GM18867 (cell line): ENCODE measurements at regions not wholly inside any gene's neighbourhood (a gene's known extent, or its start where the extent isn't known, plus 50 kb on each side); places are given as distances from the start of the nearest gene placed in this dataset.
"Not testable (repeated sequence)": the region's sequence is repeated elsewhere in the genome, so short reads cannot be mapped to it uniquely, and the experiment has no call there.

Experiments used
- ATAC-seq: cut with Tn5 transposase; IDR thresholded peaks from one replicate; pipeline ENCODE4 v1.9.1; 2021; ENCODE audit warnings: mild to moderate bottlenecking, moderate library complexity; ENCODE audit not compliant: unreplicated experiment

- no peak for ATAC-seq
Measured at GRCh38 chrX:115357326-115358120, 68.0 kb downstream of the LUZP4 start.

GRCh38 chrX:115359508-115359907 is 70.0 kb downstream of the LUZP4 start:
- not testable (repeated sequence) for ATAC-seq

GRCh38 chrX:115360220-115360781 is 70.8 kb downstream of the LUZP4 start:
- no peak for ATAC-seq

GRCh38 chrX:115362334-115363095 is 73.0 kb downstream of the LUZP4 start:
- no peak for ATAC-seq

- ATAC-seq = no peak
Measured at GRCh38 chrX:115363372-115363771, 73.9 kb downstream of the LUZP4 start.

GRCh38 chrX:115363897-115364296 is 74.4 kb downstream of the LUZP4 start:
- ATAC-seq = no peak

GRCh38 chrX:115364670-115365069 is 75.2 kb downstream of the LUZP4 start:
- no peak for ATAC-seq

- no peak for ATAC-seq
Measured at GRCh38 chrX:115366535-115366934, 77.0 kb downstream of the LUZP4 start.

- no peak for ATAC-seq
Measured at GRCh38 chrX:115367455-115367854, 77.9 kb downstream of the LUZP4 start.

GRCh38 chrX:115367951-115368350 is 78.4 kb downstream of the LUZP4 start:
- ATAC-seq = no peak

- no peak for ATAC-seq
Measured at GRCh38 chrX:115368876-115369275, 79.4 kb downstream of the LUZP4 start.

- no peak for ATAC-seq
Measured at GRCh38 chrX:115372152-115372551, 82.6 kb downstream of the LUZP4 start.

GRCh38 chrX:115373308-115373707 is 83.8 kb downstream of the LUZP4 start:
- ATAC-seq = no peak

- ATAC-seq = no peak
Measured at GRCh38 chrX:115378471-115378870, 89.0 kb downstream of the LUZP4 start.

- no peak for ATAC-seq
Measured at GRCh38 chrX:115387327-115387726, 97.8 kb downstream of the LUZP4 start.

- no peak for ATAC-seq
Measured at GRCh38 chrX:115388879-115389278, 99.4 kb downstream of the LUZP4 start.

GRCh38 chrX:115390078-115390477 is 100.6 kb downstream of the LUZP4 start:
- ATAC-seq = no peak

- ATAC-seq = no peak
Measured at GRCh38 chrX:115392031-115392430, 102.5 kb downstream of the LUZP4 start.

- ATAC-seq = no peak
Measured at GRCh38 chrX:115392871-115393270, 103.4 kb downstream of the LUZP4 start.

GRCh38 chrX:115393271-115393670 is 103.8 kb downstream of the LUZP4 start:
- no peak for ATAC-seq

- not testable (repeated sequence) for ATAC-seq
Measured at GRCh38 chrX:115394806-115395205, 105.3 kb downstream of the LUZP4 start.

GRCh38 chrX:115399306-115399705 is 109.8 kb downstream of the LUZP4 start:
- ATAC-seq = no peak
